Kidney epithelial cell (primary cell): ENCODE measurements at regions not wholly inside any gene's neighbourhood (a gene's known extent, or its start where the extent isn't known, plus 50 kb on each side); places are given as distances from the start of the nearest gene placed in this dataset.

ENCODE experiments used
- DNase-seq: peaks from one replicate; pipeline ENCODE4 v3.0.0-alpha.2; 2010; ENCODE audit warnings: low read depth
- H3K27me3 ChIP-seq: 2 replicates; pipeline ENCODE4 v1.6.0; 2011; ENCODE audit warnings: low read length; ENCODE audit not compliant: control insufficient read depth, insufficient read depth
- H3K36me3 ChIP-seq: 2 replicates; pipeline ENCODE4 v1.5.1; 2011; ENCODE audit warnings: low read length; ENCODE audit not compliant: control insufficient read depth, insufficient read depth
- H3K4me3 ChIP-seq: 2 replicates; pipeline ENCODE4 v1.5.1; 2011; ENCODE audit warnings: low read depth, mild to moderate bottlenecking, control low read depth, low read length
- CTCF ChIP-seq: IDR thresholded peaks from 2 replicates; pipeline ENCODE4 v1.5.1; 2011; ENCODE audit warnings: mild to moderate bottlenecking, moderate library complexity, low read length, control low read depth, inconsistent platforms; ENCODE audit not compliant: insufficient read depth, poor library complexity, severe bottlenecking

- no peak for TF ChIP-seq CTCF
- H3K4me3 ChIP-seq = no peak overlapping the region
These were observed 83.7 kb upstream of the SPATS2L start for GRCh38 chr2:200222791-200223190.

GRCh38 chr2:200223205-200223784 is 83.2 kb upstream of the SPATS2L start:
- DNase-seq = no peak

More at GRCh38 chr2:200222791-200223190, 83.7 kb upstream of the SPATS2L start:
- Histone ChIP-seq H3K27me3 (no peaks in the 10 kb centered on the region), H3K36me3 (no peaks in the 10 kb centered on the region)
- DNase-seq = no peak

GRCh38 chr2:200225951-200226350 is 80.5 kb upstream of the SPATS2L start:
- TF ChIP-seq CTCF = no peak
- no peaks in the 10 kb centered on the region for H3K27me3 ChIP-seq
- H3K4me3 ChIP-seq = no peak overlapping the region
- DNase-seq = no peak
- no peaks in the 10 kb centered on the region for H3K36me3 ChIP-seq

More at GRCh38 chr2:200223205-200223784, 83.2 kb upstream of the SPATS2L start:
- Histone ChIP-seq H3K36me3 (no peaks in the 10 kb centered on the region), H3K4me3 (no peak overlapping the region), H3K27me3 (no peaks in the 10 kb centered on the region)
- TF ChIP-seq CTCF = no peak

GRCh38 chr2:200226451-200227426 is 79.8 kb upstream of the SPATS2L start:
- no peak for DNase-seq
- no peaks in the 10 kb centered on the region for H3K36me3 ChIP-seq
- TF ChIP-seq CTCF = no peak
- H3K4me3 ChIP-seq = no peak overlapping the region
- H3K27me3 ChIP-seq = no peaks in the 10 kb centered on the region

- H3K36me3 ChIP-seq = no peaks in the 10 kb centered on the region
- DNase-seq = no peak
- no peak for TF ChIP-seq CTCF
- no peak overlapping the region for H3K4me3 ChIP-seq
- no peaks in the 10 kb centered on the region for H3K27me3 ChIP-seq
These were observed 75.8 kb upstream of the SPATS2L start for GRCh38 chr2:200230716-200231115.
